ENCODE measurements at regions not wholly inside any gene's neighbourhood (a gene's known extent, or its start where the extent isn't known, plus 50 kb on each side); places are given as distances from the start of the nearest gene placed in this dataset.

DNA sequence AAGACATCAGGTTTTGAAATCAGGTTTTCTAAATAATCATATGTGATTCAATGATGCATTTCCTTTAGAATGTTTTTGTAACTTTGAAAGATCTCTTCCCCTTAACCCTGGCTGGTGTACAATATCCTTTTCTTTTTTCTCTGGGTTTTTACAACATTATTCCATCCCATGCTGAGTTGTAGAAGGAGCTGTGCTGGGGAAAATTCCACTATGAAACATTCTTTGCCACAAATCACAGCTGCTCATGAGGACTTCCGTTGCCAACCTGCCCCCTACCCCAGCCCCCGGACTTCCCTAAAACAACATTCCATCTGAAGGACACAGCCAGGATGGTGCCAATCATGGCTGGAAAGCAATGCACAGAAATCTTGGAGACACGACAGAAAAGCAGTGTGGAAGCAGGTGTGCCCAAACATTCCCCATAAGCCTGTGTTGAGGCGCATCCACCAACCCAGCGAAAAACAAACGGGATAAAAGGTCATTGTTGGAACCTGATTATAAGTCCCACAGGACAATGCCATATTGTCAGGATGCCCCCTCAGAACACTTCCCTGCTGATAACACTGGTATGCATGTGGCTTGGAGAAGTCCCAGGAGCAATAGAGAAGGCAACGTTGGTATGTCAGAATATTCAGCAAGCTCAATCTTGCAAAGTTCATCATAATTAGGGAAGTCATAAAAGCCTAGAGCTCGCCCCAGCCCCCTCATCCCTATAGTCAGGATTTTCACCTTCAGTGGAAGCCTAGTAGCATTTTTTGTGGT lies 475.0 kb downstream of the HS3ST3B1 start:
- no peak for DNase-seq
- Mint-ChIP-seq H3K9me3 (peaks cover 3% of the 10 kb centered on the region), H3K4me3 (no peak overlapping the region), H3K36me3 (ENCODE audit: low read depth) (no peaks in the 10 kb centered on the region), H3K27ac (no peak overlapping the region), H3K4me1 (peaks cover 30% of the 10 kb centered on the region), H3K27me3 (ENCODE audit: insufficient read depth) (peaks cover 3% of the 10 kb centered on the region)
- Histone ChIP-seq H3K4me3 (ENCODE audit: low read length) (no peak overlapping the region), H3K9me3 (ENCODE audit: control insufficient read depth, low read length) (peaks cover 11% of the 10 kb centered on the region), H3K27ac (ENCODE audit: low read depth, low read length) (no peak overlapping the region), H3K4me1 (ENCODE audit: control insufficient read depth, insufficient read depth, low read length) (peaks cover 10% of the 10 kb centered on the region), H3K27me3 (ENCODE audit: control insufficient read depth, insufficient read depth, low read length, poor library complexity, severe bottlenecking) (no peaks in the 10 kb centered on the region), H3K9ac (ENCODE audit: extremely low read depth, low read length, poor library complexity, severe bottlenecking) (no peak overlapping the region), H3K36me3 (ENCODE audit: control insufficient read depth, insufficient read depth, low read length) (no peaks in the 10 kb centered on the region)
- WGBS, 2 experiments (ENCODE audit: insufficient coverage in 1 of 2, insufficient read length in 1 of 2): 77 to 86% methylated on average over 4 to 8 of the region's 8 CpGs
- TF ChIP-seq, protein P1, sequence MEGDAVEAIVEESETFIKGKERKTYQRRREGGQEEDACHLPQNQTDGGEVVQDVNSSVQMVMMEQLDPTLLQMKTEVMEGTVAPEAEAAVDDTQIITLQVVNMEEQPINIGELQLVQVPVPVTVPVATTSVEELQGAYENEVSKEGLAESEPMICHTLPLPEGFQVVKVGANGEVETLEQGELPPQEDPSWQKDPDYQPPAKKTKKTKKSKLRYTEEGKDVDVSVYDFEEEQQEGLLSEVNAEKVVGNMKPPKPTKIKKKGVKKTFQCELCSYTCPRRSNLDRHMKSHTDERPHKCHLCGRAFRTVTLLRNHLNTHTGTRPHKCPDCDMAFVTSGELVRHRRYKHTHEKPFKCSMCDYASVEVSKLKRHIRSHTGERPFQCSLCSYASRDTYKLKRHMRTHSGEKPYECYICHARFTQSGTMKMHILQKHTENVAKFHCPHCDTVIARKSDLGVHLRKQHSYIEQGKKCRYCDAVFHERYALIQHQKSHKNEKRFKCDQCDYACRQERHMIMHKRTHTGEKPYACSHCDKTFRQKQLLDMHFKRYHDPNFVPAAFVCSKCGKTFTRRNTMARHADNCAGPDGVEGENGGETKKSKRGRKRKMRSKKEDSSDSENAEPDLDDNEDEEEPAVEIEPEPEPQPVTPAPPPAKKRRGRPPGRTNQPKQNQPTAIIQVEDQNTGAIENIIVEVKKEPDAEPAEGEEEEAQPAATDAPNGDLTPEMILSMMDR (conservative IDR thresholded peaks at IDR 0.05): no peak

DNA sequence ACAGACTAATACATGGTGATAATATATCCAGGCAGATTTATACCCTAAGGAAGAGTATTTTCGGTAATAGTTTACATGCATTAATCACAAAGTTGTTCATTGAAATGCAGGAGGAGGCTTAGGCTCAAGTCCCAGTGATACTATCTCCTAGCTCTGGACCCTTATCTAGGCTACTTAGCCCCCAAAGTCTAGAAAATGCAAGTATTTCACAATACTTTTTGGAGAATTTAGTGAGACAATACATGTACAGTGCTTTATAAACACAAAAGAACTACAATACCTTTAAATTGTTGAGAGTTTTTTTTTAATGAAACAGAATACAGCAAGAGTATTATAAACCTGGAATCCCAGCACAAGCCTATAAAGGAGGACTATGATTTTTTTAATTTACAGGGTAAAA lies 473.9 kb downstream of the HS3ST3B1 start:
- H3K4me1 Mint-ChIP-seq: peaks cover 24% of the 10 kb centered on the region
- H3K36me3 Mint-ChIP-seq (ENCODE audit: low read depth): no peaks in the 10 kb centered on the region
- no peak for DNase-seq
- Histone ChIP-seq H3K27me3 (ENCODE audit: control insufficient read depth, insufficient read depth, low read length, poor library complexity, severe bottlenecking) (no peaks in the 10 kb centered on the region), H3K4me1 (ENCODE audit: control insufficient read depth, insufficient read depth, low read length) (peaks cover 6% of the 10 kb centered on the region), H3K36me3 (ENCODE audit: control insufficient read depth, insufficient read depth, low read length) (no peaks in the 10 kb centered on the region), H3K27ac (ENCODE audit: low read depth, low read length) (no peak overlapping the region), H3K9ac (ENCODE audit: extremely low read depth, low read length, poor library complexity, severe bottlenecking) (no peak overlapping the region), H3K4me3 (ENCODE audit: low read length) (no peak overlapping the region), H3K9me3 (ENCODE audit: control insufficient read depth, low read length) (peaks cover 11% of the 10 kb centered on the region)
- no peak overlapping the region for H3K27ac Mint-ChIP-seq
- H3K9me3 Mint-ChIP-seq: peaks cover 3% of the 10 kb centered on the region
- peaks cover 2% of the 10 kb centered on the region for H3K27me3 Mint-ChIP-seq (ENCODE audit: insufficient read depth)
- 88 to 94% methylated on average over 1 of the region's 1 CpG for WGBS, 2 experiments (ENCODE audit: insufficient coverage in 1 of 2, insufficient read length in 1 of 2)
- TF ChIP-seq, protein P1 (conservative IDR thresholded peaks at IDR 0.05): no peak
- no peak overlapping the region for H3K4me3 Mint-ChIP-seq

DNA sequence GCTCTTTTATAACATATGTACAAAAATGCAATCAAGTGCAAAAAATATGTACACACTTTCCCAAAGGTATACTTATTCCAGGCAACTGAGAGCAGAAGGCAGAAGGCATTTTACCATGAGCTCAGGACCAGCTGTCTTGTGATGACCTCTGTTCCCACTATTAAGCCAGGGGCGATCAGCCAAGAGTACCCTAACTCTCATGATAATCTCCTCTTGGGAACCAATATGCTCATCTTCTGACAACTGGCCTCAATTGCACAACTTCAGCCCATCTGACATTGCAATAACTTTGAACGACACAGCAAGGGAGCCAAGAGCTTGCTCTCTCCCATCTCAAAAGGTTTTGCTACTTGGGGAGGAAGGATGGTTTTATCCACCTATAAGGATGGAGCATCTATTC lies 471.9 kb downstream of the HS3ST3B1 start:
- 88 to 100% methylated on average over 1 to 2 of the region's 2 CpGs for WGBS, 2 experiments (ENCODE audit: insufficient coverage in 1 of 2, insufficient read length in 1 of 2)
- DNase-seq: no peak

More for the DNA sequence above, 471.9 kb downstream of the HS3ST3B1 start:
- Mint-ChIP-seq H3K27me3 (ENCODE audit: insufficient read depth) (peaks cover 1% of the 10 kb centered on the region), H3K9me3 (peaks cover 9% of the 10 kb centered on the region), H3K36me3 (ENCODE audit: low read depth) (no peaks in the 10 kb centered on the region), H3K4me3 (no peak overlapping the region), H3K27ac (no peak overlapping the region), H3K4me1 (peaks cover 16% of the 10 kb centered on the region)
- Histone ChIP-seq H3K9ac (ENCODE audit: extremely low read depth, low read length, poor library complexity, severe bottlenecking) (no peak overlapping the region), H3K27me3 (ENCODE audit: control insufficient read depth, insufficient read depth, low read length, poor library complexity, severe bottlenecking) (no peaks in the 10 kb centered on the region), H3K9me3 (ENCODE audit: control insufficient read depth, low read length) (peaks cover 25% of the 10 kb centered on the region), H3K27ac (ENCODE audit: low read depth, low read length) (no peak overlapping the region), H3K4me1 (ENCODE audit: control insufficient read depth, insufficient read depth, low read length) (peaks cover 6% of the 10 kb centered on the region), H3K36me3 (ENCODE audit: control insufficient read depth, insufficient read depth, low read length) (no peaks in the 10 kb centered on the region), H3K4me3 (ENCODE audit: low read length) (no peak overlapping the region)
- TF ChIP-seq, protein P1 (conservative IDR thresholded peaks at IDR 0.05): no peak
